Left ventricle myocardium inferior (tissue), 1 donor: ENCODE measurements at regions not wholly inside any gene's neighbourhood (a gene's known extent, or its start where the extent isn't known, plus 50 kb on each side); places are given as distances from the start of the nearest gene placed in this dataset.
"Not testable (repeated sequence)": the region's sequence is repeated elsewhere in the genome, so short reads cannot be mapped to it uniquely, and the experiment has no call there.

Source experiments
- DNase-seq: peaks from one replicate; pipeline ENCODE4 v3.0.0-alpha.2; 2020
- H3K27ac ChIP-seq: fragments of 200-600 bp; replicated peaks from 2 replicates; pipeline ENCODE4 v1.8.0; 2021
- H3K27me3 ChIP-seq: fragments of 200-600 bp; 2 replicates; pipeline ENCODE4 v1.8.0; 2021; ENCODE audit warnings: low read depth
- H3K36me3 ChIP-seq: fragments of 200-600 bp; 2 replicates; pipeline ENCODE4 v1.8.0; 2021
- H3K4me1 ChIP-seq: fragments of 200-600 bp; 2 replicates; pipeline ENCODE4 v1.8.0; 2021
- H3K4me3 ChIP-seq: fragments of 200-600 bp; 2 replicates; pipeline ENCODE4 v1.8.0; 2021; ENCODE audit warnings: mild to moderate bottlenecking, moderate library complexity
- H3K9me3 ChIP-seq: fragments of 200-600 bp; replicated peaks from 2 replicates; pipeline ENCODE4 v1.8.0; 2021
- CTCF ChIP-seq: fragments of 200-600 bp; IDR thresholded peaks from 2 replicates; pipeline ENCODE4 v1.8.0; 2021; ENCODE audit warnings: antibody characterized with exemption, mild to moderate bottlenecking, borderline replicate concordance
- intact Hi-C: fragments of 100-400 bp; cut with micrococcal nuclease; formaldehyde crosslinking; loops from one replicate; pipeline ENCODE4 v1.11.0; 2022
- donor health status: DM: no; HTN: yes; CAD: no; lungs with severe emphysema.

GRCh38 chr11:90635151-90635550 lies 412.3 kb upstream of the CHORDC1 start:
- H3K4me1 ChIP-seq: no peaks in the 10 kb centered on the region
- H3K36me3 ChIP-seq: no peaks in the 10 kb centered on the region

GRCh38 chr11:90630176-90630575 lies 407.3 kb upstream of the CHORDC1 start:
- Histone ChIP-seq H3K4me1 (no peaks in the 10 kb centered on the region), H3K36me3 (no peaks in the 10 kb centered on the region), H3K27ac (no peak overlapping the region), H3K4me3 (no peak overlapping the region), H3K27me3 (no peaks in the 10 kb centered on the region), H3K9me3 (no peaks in the 10 kb centered on the region)
- DNase-seq: no peak
- TF ChIP-seq CTCF: no peak
- intact Hi-C loops: no loop called here

More at GRCh38 chr11:90635151-90635550, 412.3 kb upstream of the CHORDC1 start:
- TF ChIP-seq CTCF: no peak
- H3K27ac ChIP-seq: no peak overlapping the region
- peaks cover 3% of the 10 kb centered on the region for H3K9me3 ChIP-seq
- intact Hi-C loops: no loop called here
- H3K27me3 ChIP-seq: no peaks in the 10 kb centered on the region
- no peak for DNase-seq
- H3K4me3 ChIP-seq: no peak overlapping the region

GRCh38 chr11:90629229-90629806 lies 406.5 kb upstream of the CHORDC1 start:
- no peaks in the 10 kb centered on the region for H3K9me3 ChIP-seq
- intact Hi-C loops: no loop called here
- no peaks in the 10 kb centered on the region for H3K36me3 ChIP-seq
- H3K4me3 ChIP-seq: no peak overlapping the region
- TF ChIP-seq CTCF: no peak
- H3K27me3 ChIP-seq: no peaks in the 10 kb centered on the region
- no peak for DNase-seq
- H3K4me1 ChIP-seq: no peaks in the 10 kb centered on the region
- H3K27ac ChIP-seq: no peak overlapping the region

- H3K36me3 ChIP-seq: no peaks in the 10 kb centered on the region
- no peak for TF ChIP-seq CTCF
- intact Hi-C loops: no loop called here
These were observed 391.5 kb upstream of the CHORDC1 start for GRCh38 chr11:90614318-90614717.

GRCh38 chr11:90613037-90613436 lies 390.2 kb upstream of the CHORDC1 start:
- H3K9me3 ChIP-seq, H3K27me3 ChIP-seq, H3K4me3 ChIP-seq, H3K4me1 ChIP-seq, intact Hi-C loops, H3K27ac ChIP-seq, H3K36me3 ChIP-seq, DNase-seq: not testable (repeated sequence)

More at GRCh38 chr11:90614318-90614717, 391.5 kb upstream of the CHORDC1 start:
- no peaks in the 10 kb centered on the region for H3K9me3 ChIP-seq
- no peak for DNase-seq
- no peaks in the 10 kb centered on the region for H3K4me1 ChIP-seq
- no peaks in the 10 kb centered on the region for H3K27me3 ChIP-seq
- H3K4me3 ChIP-seq: no peak overlapping the region
- H3K27ac ChIP-seq: no peak overlapping the region

GRCh38 chr11:90606721-90607120 lies 383.9 kb upstream of the CHORDC1 start:
- Histone ChIP-seq H3K27me3 (no peaks in the 10 kb centered on the region), H3K9me3 (no peaks in the 10 kb centered on the region), H3K36me3 (no peaks in the 10 kb centered on the region), H3K4me1 (no peaks in the 10 kb centered on the region), H3K4me3 (no peak overlapping the region), H3K27ac (no peak overlapping the region)
- DNase-seq: no peak
- intact Hi-C loops: no loop called here
- no peak for TF ChIP-seq CTCF
